EL (cell line): ENCODE measurements at regions not wholly inside any gene's neighbourhood (a gene's known extent, or its start where the extent isn't known, plus 50 kb on each side); places are given as distances from the start of the nearest gene placed in this dataset.

Experiments
- DNase-seq: peaks from one replicate; pipeline ENCODE4 v3.0.0-alpha.2; 2016

- DNase-seq: no peak
Observed at GRCh38 chr21:23249760-23250159, 2251.6 kb downstream of the NCAM2 start.

DNA sequence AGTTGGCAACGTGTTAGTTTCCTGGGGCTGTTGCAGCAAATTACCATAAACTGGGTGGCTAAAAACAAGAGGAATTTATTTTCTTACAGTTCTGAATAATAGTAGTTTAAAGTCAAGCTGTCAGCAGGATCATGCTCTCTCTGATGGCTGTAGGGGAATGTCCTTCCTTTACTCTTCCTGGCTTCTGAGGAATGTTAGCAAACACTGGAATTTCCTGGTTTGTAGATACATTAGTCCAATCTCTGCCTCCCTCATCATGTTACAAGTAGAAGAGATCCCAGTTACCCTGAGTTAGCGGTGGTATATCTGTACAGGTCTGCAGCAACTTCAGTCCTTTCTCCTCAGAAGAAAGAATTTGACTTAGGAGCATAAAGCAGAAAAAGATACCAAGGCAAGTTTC is 2249.1 kb downstream of the NCAM2 start:
- no peak for DNase-seq

- no peak for DNase-seq
Observed at GRCh38 chr21:23245255-23245654, 2247.0 kb downstream of the NCAM2 start.

DNA sequence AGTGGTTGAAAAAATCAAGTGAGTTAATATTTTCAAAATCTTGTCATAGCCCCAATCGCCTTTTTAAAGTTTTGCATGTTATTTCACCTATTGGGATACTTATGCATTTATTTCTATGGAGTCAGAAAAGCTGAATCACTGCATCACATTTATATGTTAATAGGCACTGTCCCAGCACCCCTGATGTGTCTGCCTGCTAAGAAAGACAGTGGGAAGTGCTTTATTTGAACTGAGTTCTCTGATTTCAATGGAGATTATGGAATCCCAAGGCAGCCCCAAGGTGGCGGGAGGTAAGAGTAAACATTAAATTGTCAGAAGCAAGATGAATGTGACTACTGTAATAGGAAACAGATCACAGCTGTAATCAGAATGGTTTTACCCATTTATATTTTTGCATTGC is 2225.7 kb downstream of the NCAM2 start:
- no peak for DNase-seq

GRCh38 chr21:23218667-23219066 is 2220.5 kb downstream of the NCAM2 start:
- no peak for DNase-seq

DNA sequence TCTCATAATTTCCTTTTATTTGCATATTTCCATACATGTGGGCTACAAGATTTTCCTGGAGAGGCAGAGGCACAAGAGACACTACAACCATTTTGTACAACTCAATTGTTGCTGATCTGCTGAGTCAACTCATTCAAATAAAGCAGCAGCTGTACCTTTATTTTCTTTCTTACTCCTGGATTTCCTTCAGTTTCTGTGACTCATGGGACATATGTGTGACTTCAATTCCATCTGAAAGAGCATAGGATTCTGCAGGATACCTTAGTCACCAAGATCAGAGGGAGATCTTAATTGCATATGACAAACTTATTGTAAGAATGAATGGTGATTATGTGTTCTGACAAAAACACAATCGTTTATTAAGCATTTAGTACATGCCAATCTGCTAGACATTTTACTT is 2219.4 kb downstream of the NCAM2 start:
- no peak for DNase-seq

GRCh38 chr21:23215261-23215660 is 2217.1 kb downstream of the NCAM2 start:
- DNase-seq: no peak
